GM21423 (cell line): ENCODE measurements at regions not wholly inside any gene's neighbourhood (a gene's known extent, or its start where the extent isn't known, plus 50 kb on each side); places are given as distances from the start of the nearest gene placed in this dataset.

Source experiments
- ATAC-seq: cut with Tn5 transposase; IDR thresholded peaks from one replicate; pipeline ENCODE4 v1.9.1; 2021; ENCODE audit warnings: mild to moderate bottlenecking, moderate library complexity; ENCODE audit not compliant: unreplicated experiment

DNA sequence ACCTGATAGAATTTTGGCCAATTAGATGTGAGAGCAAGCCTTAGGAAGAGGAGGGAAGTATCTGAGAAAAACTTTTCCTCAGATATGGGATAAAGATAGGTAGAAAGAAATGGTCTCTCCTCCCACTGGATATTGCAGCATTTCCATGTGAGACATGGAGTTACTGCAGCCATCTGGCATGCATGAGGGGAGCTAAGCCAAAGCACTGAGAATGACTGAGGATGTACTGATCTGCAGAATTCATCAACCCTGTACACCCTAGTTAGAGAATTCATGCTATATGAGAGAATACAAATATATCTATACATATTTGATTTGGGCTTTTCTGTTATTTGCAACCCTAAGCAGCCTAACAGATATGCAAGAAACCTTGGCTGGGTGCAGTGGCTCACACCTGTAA, 52.5 kb upstream of the RPL34 start:
- ATAC-seq = no peak

DNA sequence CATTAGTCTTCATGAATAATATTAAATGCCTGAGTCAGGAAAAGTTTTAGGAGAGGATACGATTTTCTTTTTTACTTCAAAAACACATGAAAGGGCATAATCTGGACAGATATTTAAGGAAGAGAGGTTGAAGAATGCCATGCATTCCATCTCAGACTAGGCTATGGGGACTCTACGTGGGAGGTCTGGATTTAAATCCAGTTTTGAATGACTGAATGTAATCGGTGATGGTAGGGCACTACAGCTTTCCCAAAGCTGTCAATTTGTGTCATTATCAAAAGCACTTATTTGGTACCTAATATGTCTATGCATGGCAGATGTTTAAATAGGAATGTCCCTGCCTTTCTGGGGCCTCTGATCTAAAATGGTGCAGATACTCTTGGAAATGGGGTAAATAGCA, 59.3 kb upstream of the RPL34 start:
- ATAC-seq = no peak

DNA sequence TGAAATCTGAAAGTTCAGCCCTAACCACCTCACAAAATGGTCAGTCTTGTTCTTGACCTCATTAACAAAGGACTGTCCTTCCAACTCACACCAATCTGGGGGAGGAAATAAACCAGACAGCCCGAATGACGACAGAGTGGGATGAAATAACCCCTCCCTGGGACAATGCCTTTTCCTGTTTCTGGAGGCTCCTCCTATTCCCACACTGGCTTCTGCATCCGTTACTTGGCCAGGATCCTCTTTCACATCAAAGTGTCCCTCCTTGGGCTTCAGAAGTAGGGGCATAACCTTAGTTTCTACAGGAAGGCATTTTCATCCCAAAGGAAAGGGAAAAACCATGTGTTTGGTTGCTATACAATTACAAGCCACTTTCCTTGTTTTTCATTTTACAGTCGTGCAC, 59.8 kb upstream of the RPL34 start:
- ATAC-seq = no peak

DNA sequence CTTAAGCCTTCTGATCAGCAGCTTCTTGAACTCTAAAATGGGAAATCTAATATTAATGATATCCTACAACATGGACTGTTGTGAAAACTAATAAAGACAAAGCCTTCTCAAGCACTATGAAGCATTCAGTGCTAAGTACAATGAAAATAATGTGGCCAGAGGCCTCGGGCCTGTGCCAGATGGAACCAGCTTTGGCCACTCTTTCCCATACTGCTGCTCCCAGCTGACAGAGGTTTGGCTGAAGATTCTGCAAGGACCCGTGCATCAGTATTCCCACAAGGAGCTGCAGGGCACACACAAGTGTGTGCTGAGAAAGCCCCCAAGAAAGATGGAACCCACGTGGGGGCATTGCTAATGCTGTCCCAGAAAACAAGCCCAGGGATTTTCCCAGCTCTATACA, 60.5 kb upstream of the RPL34 start:
- no peak for ATAC-seq

DNA sequence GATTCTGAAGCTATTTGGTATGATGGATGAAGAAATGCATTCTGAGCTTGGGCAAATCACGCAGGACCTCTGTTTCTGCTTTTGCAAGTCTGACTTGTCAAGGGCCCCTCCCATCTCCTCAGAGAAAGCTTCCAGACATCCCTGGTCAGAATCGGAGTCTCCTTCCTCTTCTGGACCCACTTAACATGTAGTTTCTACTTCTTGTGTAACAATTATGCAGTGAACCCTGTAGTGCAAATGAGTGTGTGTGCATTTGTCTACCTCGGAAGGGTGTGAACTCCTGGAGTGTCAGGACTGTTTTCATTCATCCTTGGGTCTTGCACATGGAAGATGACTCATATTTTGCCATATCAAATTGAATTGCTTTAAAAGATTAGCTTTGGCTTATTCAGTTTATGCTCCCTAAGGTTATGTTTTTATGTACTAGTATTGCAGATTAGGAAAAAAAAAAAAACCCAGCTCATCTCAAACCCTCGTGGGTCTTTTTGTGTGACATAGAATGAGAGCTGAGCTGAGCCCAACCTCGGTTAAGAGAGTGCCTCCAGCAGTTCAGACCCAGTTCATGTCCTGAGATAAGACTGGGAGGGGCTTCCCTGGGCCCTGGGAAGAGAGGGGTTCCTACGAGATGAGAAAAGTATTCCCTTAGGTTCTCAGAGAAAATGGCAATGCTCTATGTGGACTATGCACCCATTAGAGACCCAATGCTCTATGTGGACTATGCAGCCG, 61.1 kb upstream of the RPL34 start:
- no peak for ATAC-seq

DNA sequence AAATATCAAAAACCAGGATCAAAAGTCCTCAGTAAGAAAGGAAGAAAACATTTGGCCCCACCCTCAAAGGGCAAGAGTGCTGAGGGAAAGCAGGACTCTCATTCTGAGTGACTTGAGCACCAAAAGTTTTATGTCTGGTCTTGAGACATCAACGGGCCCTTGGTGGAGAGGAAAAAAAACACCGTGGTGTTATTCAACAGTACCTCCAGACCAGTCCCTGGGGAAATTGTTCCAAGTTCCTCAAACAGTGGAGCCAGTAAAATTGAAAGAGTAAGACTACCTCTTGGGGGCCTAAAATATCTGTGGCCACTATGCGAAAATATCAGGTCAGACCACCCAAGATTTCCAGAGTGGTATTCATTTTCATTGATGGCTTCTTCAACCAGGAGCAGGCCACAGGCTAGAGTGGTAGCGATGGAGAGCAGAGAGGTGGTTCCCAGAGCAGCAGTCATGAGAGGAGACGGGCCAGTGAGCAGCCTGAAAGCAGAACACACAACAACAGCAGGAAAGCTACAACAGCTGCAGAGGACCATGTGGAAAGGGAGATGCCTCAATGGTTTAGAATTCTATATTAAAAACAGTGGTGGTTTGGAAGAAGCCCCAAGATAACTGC, 63.7 kb upstream of the RPL34 start:
- ATAC-seq = peak; percentile 73

DNA sequence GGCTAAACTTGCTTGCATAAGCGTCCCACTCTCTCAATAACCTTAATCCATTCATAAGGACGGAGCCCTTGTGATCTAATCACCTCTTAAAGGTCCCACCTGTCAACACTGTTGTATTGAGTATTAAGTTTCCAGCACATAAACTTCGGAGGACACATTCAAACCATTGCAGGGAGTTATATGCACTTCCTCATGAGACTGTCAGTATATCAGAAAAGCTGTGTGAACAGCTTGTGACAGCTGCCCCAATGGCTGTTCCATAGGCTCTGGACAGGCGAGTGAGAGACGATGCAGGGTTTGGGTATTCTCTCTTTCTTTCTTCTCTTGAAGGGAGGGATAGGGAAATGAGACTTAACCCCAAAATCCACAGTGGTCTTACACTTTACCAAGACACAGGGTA, 64.2 kb upstream of the RPL34 start:
- no peak for ATAC-seq

DNA sequence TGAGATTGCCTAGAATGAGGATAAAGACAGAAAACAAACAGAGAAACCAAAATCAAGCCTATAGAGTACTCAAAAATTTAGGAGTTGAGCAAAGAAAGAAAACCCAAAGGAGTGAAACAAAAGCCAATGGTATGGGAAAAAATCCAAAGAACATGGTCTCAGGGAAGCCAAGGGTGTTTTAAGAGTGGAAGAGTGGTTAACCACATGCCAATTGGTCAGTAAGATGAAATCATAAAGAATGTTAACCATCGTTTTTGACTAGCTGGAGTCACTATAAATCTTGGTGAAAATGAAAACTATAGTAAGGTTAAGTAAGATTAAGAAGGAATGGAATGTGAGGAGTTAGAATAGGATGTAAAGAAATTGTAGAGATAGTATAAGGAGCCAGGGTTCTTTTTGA, 64.7 kb upstream of the RPL34 start:
- ATAC-seq = no peak

DNA sequence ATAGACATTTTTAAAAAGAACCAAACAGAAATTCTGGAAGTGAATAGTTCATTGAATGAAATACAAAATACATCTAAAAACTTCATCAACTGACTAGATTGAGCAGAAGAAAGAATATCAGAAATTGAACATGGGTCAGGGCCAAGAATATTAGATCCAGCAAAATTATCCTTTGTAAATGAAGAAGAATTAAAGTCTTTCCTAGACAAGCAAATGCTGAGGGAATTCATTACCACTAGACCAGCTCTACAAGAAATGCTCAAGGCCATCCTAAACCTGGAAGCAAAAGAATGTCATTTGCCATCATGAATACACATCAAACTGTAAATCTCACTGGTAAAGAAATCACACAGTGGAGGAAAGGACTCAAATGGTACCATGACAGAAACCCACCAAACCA, 72.7 kb upstream of the RPL34 start:
- no peak for ATAC-seq

DNA sequence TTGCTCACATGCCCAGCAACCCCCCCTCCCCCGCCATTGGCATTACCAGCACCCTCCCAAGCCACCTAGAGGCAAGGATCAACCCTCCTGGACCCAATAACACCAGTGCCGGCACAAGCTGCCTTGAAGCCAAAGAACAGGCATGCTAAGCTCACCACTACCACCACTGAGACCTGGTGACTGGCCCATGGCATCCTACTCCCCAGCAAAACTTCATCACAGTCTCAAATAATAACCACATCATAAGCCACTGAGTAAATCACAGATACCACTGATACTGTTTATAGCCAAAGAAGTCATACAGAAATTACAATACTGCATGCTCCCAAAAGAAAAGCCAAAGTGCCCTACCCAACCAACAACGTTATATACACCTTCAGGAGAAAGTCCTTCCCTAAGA, 73.6 kb upstream of the RPL34 start:
- ATAC-seq = no peak

DNA sequence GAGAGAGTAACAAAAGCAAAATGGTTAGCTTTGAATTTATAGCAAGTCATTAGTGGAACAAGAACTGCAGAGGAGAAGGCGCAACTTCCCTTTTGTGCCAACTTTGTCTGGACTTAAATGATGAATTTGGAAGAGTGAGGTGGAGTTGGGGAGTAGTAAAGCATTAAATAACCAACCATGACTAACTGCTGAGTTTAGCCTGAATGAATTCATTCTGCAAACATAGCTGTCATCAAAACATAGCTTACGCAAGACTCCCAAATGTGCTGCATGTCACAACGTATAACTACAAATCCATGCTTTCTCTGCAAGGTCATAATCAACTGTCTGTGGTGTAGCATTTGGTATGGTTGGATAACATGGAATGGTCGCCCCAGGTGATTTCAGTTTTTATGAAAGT, 75.9 kb upstream of the RPL34 start:
- ATAC-seq = no peak

DNA sequence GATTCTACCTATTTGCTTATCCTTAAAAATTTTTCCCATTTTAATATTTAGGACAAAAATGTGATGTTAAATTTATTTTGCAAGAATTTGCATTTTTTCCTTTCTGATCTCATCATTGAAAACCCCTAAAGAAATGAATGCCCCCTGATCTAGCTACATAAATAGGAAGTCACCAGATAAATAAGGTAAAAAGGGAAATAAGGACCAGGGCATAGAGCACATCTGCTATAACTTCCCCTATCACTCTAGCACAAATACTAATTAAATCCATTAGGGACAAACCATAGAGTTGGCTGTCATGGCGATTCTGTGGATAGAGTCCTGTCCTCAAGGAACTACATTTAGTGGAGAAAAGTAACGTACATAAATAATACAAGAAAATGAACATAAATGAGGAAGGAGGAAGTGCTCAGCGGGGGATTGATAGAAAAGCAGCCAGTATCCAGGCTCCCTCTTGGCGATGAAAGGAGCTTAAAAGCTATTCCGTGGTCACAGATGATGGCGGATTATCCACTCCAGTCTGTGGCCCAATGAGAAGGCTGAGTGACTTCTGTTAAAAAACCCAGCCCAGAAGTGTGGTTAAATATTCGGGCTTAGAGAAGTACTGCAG, 76.9 kb upstream of the RPL34 start:
- ATAC-seq = no peak

DNA sequence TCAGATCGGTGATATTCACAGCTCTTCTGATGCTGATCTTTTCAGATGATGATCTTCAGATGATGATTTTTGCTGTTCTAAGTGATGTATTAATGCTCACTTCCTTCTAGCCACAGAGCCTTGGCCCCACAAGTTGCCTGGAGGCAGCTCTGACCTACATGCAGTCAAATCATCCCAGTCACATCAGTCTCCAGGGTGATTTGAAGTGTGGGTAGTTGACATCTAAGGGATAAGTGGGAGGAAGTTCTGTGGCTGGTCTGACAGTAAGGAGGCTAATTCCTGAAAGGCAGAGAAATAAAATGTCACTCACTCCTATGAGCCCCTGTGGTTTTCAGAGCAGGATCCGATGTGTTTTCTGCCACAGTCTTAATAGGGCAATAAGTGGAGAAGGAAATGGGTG, 79.8 kb upstream of the RPL34 start:
- peak; percentile 91 for ATAC-seq

DNA sequence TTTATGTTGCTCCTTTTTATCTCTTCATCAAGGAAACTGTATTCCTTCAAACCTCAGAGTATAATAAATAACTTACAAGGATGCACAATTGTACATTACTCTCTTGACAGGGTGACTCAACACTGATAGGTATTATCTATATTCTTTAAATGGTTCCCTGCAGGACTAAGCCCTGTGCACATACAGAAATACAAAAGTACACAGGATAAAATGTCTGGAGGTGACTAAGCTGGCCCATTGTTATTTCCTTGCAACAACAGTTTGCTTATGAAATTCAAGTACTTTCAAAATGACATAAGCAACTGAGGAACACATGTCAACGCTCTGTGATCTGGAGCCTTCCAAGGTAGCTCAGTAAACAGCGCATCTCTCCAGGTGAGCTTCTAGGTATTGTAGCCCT, 83.8 kb upstream of the RPL34 start:
- no peak for ATAC-seq

DNA sequence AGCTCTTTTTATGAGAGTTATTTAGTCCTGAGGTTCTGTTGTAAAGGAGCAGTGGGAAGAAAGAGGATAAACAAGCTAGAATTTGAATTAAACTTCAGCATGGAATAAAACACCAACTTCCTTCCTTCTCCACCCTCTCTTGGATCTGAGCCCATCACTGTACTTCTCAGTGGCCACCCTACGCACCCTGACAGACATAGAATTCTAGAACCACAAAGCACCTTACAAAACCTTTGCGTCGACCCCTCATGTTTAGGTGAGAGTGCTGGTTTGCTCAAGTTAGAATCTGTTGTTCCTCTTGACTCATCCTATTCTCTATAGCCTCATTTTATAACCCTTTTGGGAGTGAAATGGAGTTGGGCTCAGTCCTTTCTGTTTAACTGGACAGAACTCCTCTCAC, 84.6 kb upstream of the RPL34 start:
- ATAC-seq = no peak

DNA sequence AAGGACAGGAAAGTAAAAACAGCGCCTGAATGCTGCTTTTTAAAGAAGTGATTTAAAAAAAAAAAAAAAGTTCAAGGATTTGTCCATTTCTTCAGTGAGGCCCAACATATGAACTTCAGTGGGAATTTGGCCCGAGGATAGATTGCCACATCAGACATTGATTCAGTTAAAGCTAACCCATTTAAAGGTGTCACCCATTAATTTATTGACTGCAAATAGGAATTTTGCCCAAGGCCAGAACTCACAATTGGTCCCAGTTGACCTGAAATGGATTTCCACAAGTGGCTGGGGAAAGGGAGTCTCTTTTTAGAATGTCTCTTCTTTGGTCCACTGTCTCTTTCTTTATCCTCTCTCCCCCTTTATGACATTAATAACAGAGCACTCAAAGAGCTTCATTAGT, 86.5 kb upstream of the RPL34 start:
- no peak for ATAC-seq

DNA sequence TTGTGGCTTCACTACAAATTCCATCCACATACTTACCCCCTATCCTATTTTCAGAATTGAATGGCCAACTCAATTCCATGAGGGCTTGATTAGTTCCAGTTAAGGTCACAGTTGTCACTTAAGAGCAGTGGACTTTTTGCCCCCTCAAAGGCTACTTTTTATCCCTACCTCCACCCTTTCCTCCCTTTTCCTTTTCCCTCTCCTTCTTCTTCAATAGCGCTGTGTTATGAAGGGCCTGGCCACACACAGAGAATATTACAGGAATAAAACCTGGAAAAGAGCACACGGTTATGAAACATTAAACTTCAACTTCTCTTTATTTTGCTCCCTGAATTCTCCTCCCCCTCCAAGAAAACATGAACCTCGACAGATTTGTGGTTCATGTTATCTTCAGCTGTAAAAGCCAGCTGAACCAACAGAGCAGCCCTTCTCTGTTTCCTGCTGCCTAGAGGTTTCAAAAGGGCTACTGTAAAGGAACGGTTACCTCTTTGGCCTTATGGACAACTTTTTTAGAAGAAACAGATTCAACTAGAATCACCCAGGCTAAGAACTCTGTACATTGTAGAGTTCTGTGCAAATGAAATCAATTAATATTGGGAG, 87.0 kb upstream of the RPL34 start:
- no peak for ATAC-seq

DNA sequence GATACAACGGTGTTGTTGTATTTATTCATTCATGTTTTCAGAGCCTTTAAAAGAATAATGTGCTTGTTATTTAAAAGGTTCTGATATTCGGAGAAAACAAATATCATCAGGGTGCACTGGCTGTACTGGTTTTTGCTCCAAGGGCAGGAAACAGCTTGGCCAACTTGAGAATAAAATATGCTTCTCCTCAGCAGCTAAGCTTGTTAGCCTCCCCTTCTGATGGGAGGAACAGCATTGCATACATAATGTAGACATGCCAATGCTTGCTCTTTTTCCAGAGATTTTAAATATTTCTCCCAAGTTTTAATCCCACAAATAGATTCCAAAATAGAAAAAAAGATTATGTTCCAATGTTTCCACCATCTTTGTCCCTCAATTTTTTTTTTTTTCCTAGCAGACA, 87.6 kb upstream of the RPL34 start:
- no peak for ATAC-seq

DNA sequence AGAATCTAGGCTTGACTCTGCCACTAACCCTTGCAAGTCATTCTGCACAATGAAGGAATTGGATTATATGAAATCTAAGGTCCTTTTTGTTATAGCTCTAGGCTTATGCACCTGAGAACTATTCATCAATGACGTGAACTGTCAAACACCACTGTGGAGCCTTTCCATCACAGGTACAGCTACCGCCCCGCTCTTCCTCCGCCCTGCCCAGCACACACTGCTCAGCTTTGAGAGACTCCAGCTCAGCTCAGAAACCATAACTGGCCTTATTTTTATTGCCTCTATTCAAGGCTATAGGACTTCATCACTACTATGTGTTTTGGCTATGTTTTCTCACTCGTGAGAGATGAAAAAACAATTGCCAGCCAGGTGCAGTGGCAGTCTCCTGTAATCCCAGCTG, 88.2 kb upstream of the RPL34 start:
- ATAC-seq = no peak

DNA sequence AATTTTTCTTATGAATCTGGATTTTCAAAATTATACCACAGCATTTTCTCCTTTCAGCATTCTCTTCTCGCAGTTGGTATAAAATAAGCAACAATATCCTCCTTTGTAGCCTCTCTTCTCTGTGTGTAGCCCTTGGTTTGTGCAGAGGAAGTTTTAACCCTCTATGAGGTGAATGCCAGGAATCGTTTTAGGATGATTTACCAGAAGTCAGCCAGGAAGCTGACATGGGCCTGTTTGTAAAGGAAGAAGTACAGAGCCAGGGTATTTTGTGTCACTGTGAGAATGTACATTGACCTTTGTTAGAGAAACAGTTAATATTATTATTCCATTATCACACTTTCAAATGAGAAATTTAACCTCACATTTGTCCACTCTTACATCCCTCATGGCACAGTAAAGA, 88.9 kb upstream of the RPL34 start:
- no peak for ATAC-seq

DNA sequence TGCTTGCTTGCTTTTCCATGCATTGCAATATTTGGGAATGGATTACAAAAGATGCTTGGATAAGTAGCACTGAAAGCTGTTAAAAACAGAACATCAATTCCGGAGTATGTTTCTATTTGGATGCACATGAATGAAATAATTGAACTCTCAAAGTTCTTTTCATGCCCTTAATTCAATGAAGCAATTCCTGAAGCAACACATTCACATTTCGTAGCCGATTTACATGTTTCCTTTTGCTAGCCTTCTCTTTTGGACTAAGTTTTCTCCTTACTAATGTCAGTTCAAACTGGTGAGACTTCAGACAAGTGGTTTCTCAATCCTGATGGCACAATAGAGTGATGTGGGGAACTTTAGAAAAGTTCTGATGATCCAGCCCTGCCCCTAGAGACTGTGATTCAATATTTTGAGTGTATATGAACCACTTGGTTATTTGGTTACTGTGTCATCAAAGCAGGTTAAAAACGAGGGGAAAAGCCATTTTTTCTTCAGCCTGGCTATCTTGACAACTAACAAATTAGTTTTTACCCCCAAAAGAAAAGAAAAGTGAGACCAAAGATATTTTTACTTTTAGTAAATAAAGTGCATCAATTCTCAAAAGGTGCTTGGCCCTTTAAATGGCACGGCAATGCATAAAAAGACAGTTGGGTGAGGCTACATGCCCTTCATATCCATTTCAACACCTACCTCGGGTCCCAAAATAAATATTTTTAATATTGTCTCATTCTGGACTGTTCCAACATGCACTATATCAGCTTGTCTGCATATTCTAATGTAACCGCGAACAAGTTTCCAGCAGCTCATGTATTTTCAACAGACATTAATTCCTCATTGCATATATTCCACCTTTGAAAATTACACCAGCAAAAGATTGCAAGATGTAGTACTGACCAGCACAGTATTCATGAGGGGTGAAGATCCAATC, 90.1 kb upstream of the RPL34 start:
- ATAC-seq = no peak
